Stimulated activated CD4-positive, alpha-beta T cell treated with anti-CD3 and anti-CD28 coated beads, Interleukin-4, amount 100 ng/mL, for 4 hours (primary cell): ENCODE measurements at regions not wholly inside any gene's neighbourhood (a gene's known extent, or its start where the extent isn't known, plus 50 kb on each side); places are given as distances from the start of the nearest gene placed in this dataset.

ENCODE experiments used
- DNase-seq, 2 experiments: peaks; one replicate each; pipeline ENCODE4 v3.0.0-alpha.2; 2020

GRCh38 chr6:166687879-166688205, 60.8 kb upstream of the RPS6KA2 start:
- no peak for DNase-seq

DNA sequence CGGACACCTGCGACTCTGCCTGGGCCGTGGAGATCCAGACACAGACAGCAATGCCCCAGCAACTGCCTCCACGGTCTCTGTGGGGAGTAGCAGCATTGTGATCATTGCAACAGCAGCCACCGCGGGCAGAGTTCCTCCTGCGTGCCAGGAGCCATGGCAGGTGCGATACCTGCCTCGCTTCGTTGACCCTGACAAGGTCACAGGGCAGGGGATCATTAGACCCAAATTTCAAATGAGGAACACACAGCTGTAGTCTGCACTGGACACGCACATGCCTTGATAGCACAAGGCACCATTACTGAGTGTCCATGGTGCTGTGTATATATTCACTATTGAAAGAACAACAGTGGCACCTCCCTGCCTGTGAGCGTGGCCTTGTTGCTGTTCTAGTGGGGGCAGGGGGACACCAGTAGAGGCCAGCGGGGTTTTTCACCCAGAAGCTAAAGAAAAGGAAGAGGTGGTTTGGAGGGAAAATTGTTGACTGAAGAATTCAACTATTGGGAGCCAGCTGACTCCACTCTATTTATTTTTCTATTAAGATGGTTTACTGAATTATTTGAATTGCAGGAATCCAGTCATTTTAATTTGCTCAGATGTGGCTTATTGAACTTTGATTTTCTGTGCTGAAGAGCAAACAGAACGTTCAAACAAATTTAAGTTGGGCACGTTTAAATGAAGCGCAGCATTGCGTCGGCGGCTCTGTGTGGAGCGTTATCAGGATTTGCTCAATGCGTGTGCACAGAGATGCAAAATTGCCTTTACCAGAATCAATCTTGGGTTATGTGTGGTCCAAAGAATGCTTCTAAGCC, 60.2 kb upstream of the RPS6KA2 start:
- no peak for DNase-seq

DNA sequence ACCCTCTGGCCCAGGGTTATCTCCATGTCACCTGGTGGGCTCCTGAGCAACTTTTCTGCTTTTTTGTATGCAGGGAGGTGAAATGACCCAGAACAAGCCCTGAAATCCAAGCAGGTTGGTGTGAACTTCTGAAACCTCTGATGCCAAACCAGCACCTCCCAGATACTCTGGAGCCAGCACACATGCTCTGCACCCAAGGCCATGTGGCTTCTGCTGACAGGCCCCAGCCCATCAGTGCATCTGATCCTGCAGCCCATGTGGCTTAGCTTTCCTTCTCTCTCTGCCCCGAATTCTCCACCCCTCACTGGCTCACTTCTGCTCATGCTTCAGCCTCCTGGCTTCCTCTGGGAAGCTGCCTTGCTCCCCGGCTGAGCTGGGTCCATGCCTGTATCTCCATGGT, 59.3 kb upstream of the RPS6KA2 start:
- no peak for DNase-seq

- no peak for DNase-seq
These were observed 57.8 kb upstream of the RPS6KA2 start for GRCh38 chr6:166684866-166685265.

GRCh38 chr6:166684170-166684569, 57.1 kb upstream of the RPS6KA2 start:
- no peak for DNase-seq

DNA sequence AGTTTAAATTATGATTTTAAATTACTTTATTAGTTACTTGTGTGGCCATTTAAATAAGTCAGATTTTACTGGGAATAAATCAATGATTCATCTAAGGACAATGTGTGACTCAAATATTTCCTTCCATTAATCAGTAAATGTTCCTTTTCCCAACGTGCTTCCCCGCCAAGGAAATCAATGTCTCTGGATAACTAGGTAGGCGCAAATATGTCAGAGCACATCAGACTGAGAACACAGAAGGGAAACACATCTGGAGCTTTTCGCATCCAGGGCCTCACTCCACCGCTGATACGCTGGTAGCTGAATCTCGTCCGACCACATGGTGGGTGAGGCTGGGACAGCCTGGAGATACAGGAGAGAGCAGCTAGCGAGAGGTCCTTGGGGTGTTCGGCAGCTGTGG, 56.4 kb upstream of the RPS6KA2 start:
- DNase-seq: no peak

GRCh38 chr6:166679566-166679965, 52.5 kb upstream of the RPS6KA2 start:
- no peak for DNase-seq

DNA sequence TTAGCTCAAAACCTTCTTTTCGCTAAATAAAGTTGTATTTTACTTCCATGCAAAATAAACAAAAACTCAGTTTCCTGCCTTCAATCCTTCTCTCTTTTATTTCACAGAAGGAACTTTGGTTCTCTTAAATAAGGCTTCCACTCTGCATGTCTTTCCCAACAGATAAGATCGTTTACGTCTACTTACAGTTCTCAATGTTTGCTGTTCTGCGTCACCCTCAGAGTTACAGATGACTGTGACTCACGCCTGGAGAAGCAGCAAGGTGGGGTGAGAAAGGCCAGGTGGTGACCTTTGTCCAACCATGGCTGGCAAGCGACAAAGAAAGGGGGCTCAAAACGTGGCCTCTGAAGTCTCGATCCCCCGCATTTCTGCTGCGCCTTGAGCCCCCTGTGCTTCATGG, 51.4 kb upstream of the RPS6KA2 start:
- DNase-seq: no peak

- no peak for DNase-seq
These were observed 50.9 kb upstream of the RPS6KA2 start for GRCh38 chr6:166677941-166678340.
